ENCODE measurements at regions not wholly inside any gene's neighbourhood (a gene's known extent, or its start where the extent isn't known, plus 50 kb on each side); places are given as distances from the start of the nearest gene placed in this dataset.

DNA sequence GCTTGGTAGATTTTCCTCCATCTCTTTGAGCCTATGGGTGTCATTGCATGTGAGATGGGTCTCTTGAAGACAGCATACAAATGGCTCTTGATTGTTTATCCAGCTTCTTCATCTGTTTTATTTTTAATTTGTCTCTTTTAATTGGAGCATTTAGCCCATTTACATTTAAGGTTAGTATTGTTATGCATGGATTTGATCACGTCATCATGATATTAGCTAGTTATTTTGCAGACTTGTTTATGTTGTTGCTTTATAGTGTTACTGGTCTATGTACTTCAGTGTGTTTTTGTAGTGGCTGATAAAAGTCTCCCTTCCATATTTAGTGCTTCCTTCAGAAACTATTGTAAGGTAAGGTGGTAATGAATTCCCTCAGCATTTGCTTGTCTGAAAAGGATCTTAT is 78.6 kb upstream of the RGMB start:
- no peak for DNase-seq (ENCODE audit: low read depth)
- H3K4me3 ChIP-seq (ENCODE audit: low read depth, low read length) = no peak overlapping the region
- TF ChIP-seq, protein P1, sequence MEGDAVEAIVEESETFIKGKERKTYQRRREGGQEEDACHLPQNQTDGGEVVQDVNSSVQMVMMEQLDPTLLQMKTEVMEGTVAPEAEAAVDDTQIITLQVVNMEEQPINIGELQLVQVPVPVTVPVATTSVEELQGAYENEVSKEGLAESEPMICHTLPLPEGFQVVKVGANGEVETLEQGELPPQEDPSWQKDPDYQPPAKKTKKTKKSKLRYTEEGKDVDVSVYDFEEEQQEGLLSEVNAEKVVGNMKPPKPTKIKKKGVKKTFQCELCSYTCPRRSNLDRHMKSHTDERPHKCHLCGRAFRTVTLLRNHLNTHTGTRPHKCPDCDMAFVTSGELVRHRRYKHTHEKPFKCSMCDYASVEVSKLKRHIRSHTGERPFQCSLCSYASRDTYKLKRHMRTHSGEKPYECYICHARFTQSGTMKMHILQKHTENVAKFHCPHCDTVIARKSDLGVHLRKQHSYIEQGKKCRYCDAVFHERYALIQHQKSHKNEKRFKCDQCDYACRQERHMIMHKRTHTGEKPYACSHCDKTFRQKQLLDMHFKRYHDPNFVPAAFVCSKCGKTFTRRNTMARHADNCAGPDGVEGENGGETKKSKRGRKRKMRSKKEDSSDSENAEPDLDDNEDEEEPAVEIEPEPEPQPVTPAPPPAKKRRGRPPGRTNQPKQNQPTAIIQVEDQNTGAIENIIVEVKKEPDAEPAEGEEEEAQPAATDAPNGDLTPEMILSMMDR (IDR thresholded peaks at IDR 0.05; ENCODE audit: low read depth, low read length, missing control alignments) = no peak

DNA sequence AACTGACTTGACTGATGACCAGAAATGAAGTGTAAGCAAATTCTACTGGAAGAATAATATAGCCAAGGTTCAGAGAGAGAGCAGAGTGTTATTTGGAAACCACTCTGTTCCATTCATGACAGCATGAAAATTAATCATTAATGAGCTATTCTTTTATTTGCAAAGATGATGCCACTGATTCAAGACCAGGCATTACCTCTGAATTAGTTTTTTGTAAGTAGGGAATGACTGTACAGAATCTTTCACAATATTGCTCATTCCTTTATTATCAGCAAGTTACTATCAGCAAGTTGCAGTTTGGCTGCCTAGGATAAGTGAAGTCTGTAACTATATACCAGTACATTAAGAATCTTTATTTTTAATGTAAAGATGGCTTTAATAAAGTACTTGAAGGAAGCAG is 75.1 kb upstream of the RGMB start:
- H3K4me3 ChIP-seq (ENCODE audit: low read depth, low read length) = no peak overlapping the region
- DNase-seq (ENCODE audit: low read depth) = no peak
- TF ChIP-seq, protein P1 (IDR thresholded peaks at IDR 0.05; ENCODE audit: low read depth, low read length, missing control alignments) = no peak

DNA sequence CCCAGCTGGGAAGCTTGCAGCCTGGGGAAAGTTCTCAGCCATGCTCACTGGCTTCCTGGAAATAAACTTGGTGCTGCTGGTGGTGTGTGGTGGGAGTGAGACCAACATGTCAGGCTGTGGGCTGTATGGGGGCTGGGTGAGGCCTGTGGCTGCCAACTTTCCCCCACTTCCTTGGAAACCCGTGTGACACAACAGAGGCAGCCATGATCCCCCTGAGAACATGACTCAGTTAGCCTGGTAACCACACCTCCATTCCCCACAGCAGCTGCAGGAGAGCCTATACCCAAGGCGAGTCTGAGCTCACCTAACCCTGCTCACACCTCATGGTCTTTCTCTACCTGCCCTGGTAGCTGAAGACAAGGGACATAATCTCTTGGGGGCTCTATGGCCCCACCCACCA is 72.7 kb upstream of the RGMB start:
- DNase-seq (ENCODE audit: low read depth) = no peak
- no peak overlapping the region for H3K4me3 ChIP-seq (ENCODE audit: low read depth, low read length)
- TF ChIP-seq, protein P1 (IDR thresholded peaks at IDR 0.05; ENCODE audit: low read depth, low read length, missing control alignments) = no peak

DNA sequence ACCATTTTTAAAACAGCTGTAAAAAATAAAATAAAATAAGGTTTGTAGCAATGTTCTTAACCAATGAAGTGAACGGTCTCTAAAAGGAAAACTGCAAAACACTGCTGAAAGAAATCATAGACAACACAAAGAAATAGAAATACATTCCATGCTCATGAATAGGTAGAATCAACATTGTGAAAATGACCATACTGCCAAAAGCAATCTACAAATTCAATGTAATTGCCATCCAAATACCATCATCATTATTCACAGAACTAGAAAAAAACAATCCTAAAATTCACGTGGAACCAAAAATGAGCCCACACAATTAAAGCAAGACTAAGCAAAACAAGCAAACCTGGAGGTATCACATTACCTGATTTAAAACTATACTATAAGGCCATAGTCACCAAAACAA is 67.6 kb upstream of the RGMB start:
- DNase-seq (ENCODE audit: low read depth) = no peak
- H3K4me3 ChIP-seq (ENCODE audit: low read depth, low read length) = no peak overlapping the region
- TF ChIP-seq, protein P1 (IDR thresholded peaks at IDR 0.05; ENCODE audit: low read depth, low read length, missing control alignments) = no peak

DNA sequence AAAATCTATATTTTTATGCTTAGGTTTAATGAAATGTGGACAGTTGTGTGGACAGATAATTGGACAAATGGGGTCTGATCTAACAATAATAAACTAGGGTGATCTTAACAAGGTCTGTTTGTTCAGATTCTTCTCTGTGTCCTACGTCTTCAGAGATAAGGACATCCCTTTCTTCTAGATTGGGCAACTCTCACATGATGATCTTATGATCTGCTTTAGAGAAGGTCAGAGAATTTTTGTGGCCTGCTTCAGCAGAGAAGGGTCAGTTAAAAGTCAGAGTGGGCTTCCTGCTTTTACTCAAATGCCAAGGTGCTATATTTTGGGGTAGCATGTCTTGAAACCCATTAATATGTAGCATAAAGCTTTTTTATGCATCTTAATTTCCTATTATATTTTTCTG is 63.8 kb upstream of the RGMB start:
- no peak overlapping the region for H3K4me3 ChIP-seq (ENCODE audit: low read depth, low read length)
- TF ChIP-seq, protein P1 (IDR thresholded peaks at IDR 0.05; ENCODE audit: low read depth, low read length, missing control alignments) = no peak
- DNase-seq (ENCODE audit: low read depth) = no peak

DNA sequence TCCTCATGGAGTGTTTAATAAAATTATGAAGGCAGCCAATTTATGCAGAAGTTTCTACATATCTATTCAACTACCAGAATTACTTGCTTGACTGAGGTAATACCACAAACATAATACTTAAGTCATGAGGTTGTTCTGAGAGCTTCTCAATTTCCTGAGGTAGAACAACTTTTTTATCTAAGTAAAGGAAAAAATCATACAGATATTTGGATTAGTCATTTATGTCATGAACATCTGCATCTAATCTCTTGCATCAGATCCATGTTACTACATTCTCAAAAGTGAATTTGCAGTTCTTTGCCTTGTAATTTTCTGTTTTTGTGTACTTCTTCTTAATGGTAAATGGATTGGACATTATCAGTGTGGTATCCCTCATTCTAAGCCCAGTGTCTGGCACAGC is 60.4 kb upstream of the RGMB start:
- no peak overlapping the region for H3K4me3 ChIP-seq (ENCODE audit: low read depth, low read length)
- TF ChIP-seq, protein P1 (IDR thresholded peaks at IDR 0.05; ENCODE audit: low read depth, low read length, missing control alignments) = no peak
- no peak for DNase-seq (ENCODE audit: low read depth)

DNA sequence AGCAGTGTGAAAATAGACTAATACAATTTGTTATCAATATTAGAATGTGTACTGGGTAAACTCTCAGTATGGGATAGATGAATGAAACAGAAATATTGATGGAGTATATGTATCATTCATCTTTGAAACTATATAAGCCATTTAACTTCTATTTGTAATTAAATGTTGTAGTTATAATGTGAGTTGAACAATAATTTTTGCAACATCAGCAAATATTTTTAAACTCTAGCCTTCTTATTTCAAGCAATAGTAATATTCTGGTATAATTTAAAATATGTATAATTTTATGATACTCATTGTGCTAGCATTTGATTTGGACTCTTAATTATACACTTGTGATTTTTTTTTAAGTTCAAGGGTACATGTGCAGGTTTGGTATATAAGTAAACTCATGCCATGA is 59.6 kb upstream of the RGMB start:
- DNase-seq (ENCODE audit: low read depth) = no peak
- H3K4me3 ChIP-seq (ENCODE audit: low read depth, low read length) = no peak overlapping the region
- TF ChIP-seq, protein P1 (IDR thresholded peaks at IDR 0.05; ENCODE audit: low read depth, low read length, missing control alignments) = no peak

Measured in GM12864 (cell line).